ENCODE measurements at regions not wholly inside any gene's neighbourhood (a gene's known extent, or its start where the extent isn't known, plus 50 kb on each side); places are given as distances from the start of the nearest gene placed in this dataset.

DNA sequence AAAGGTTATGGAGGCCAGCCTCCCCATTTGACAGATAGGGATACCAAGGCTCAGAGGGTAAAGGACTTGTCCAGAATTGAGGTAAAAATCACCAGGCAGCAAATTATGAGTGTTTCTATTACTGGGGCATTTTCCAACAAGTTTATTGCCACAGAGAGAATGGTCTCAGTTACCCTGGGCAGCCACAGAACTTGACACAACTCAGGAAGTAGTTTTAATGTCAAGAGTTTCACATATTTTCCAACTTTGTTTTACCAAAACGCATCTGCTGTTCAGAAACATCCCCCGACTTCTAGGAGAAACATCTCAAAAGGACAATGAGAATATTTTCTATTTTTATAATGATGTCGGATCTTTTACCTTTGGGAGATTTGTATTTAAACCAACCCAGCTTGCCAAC, 107.5 kb upstream of the MRPS22 start:
- Histone ChIP-seq H3K4me3 (ENCODE audit: low read depth, low read length, poor library complexity, severe bottlenecking) (no peak overlapping the region), H3K36me3 (ENCODE audit: insufficient read depth, low read length, poor library complexity, severe bottlenecking) (no peaks in the 10 kb centered on the region), H3K9me3 (ENCODE audit: low read depth, low read length, poor library complexity, severe bottlenecking) (no peaks in the 10 kb centered on the region), H3K4me1 (ENCODE audit: insufficient read depth, low read length, poor library complexity, severe bottlenecking) (no peaks in the 10 kb centered on the region), H3K27me3 (replicated peaks; ENCODE audit: insufficient read depth, low read depth, low read length, poor library complexity) (peaks cover 45% of the 10 kb centered on the region), H3K27ac (ENCODE audit: low read depth, low read length, poor library complexity, severe bottlenecking) (no peak overlapping the region)
- no peak for DNase-seq (ENCODE audit: low spot score)
- TF ChIP-seq, protein P1, sequence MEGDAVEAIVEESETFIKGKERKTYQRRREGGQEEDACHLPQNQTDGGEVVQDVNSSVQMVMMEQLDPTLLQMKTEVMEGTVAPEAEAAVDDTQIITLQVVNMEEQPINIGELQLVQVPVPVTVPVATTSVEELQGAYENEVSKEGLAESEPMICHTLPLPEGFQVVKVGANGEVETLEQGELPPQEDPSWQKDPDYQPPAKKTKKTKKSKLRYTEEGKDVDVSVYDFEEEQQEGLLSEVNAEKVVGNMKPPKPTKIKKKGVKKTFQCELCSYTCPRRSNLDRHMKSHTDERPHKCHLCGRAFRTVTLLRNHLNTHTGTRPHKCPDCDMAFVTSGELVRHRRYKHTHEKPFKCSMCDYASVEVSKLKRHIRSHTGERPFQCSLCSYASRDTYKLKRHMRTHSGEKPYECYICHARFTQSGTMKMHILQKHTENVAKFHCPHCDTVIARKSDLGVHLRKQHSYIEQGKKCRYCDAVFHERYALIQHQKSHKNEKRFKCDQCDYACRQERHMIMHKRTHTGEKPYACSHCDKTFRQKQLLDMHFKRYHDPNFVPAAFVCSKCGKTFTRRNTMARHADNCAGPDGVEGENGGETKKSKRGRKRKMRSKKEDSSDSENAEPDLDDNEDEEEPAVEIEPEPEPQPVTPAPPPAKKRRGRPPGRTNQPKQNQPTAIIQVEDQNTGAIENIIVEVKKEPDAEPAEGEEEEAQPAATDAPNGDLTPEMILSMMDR (conservative IDR thresholded peaks at IDR 0.05; ENCODE audit: low read depth, low read length): no peak
- TF ChIP-seq EZH2 (IDR thresholded peaks at IDR 0.05; ENCODE audit: borderline replicate concordance, low read depth, low read length, poor library complexity, severe bottlenecking): no peak
- intact Hi-C loops (cut with micrococcal nuclease; ENCODE audit: unreplicated experiment): no loop called here
- ChIA-PET POLR2A (ENCODE audit: low non-redundant PET) (no interaction called here), CTCF (no interaction called here)
- BruUV-seq (replicated peaks): no TSS peak

DNA sequence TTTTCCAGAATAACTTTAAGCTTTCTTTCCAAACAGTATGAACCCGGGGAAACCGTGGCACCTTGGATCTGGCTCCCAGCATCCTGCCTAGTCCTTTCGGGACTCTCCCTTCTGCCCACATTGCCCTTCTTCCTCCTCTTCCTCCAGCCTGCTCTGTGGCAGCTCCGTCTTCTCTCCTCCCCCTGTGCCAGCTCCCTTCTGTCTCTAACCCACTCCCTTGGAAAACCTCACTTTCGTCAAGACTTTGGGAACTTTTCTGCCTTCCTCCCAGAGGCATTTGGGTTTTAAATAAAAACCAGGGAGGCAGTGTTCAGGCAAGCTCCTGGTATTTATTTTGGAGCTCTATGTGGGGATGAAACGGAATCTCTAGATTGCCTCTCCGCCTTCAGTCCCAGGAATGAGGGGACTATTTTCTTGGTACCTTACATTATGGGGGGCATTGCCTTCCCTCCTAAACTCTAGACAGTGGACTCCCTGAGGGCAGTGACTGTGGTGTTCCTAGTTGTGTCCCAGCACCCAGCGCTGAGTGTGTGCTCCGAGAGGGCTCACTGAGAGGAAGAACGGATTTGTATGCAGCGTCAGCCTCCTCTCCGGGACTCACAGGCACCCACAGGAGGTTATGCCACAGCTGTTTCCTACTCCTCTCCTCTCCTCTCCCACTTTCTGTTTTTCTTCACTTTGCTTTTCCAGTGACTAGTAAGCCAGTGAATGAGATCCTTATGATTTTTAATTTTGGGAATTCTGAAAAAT, 105.4 kb upstream of the MRPS22 start:
- ChIA-PET CTCF (no interaction called here), POLR2A (ENCODE audit: low non-redundant PET) (no interaction called here)
- BruUV-seq (replicated peaks): no TSS peak
- intact Hi-C loops (cut with micrococcal nuclease; ENCODE audit: unreplicated experiment): no loop called here
- Histone ChIP-seq H3K9me3 (ENCODE audit: low read depth, low read length, poor library complexity, severe bottlenecking) (no peaks in the 10 kb centered on the region), H3K4me1 (ENCODE audit: insufficient read depth, low read length, poor library complexity, severe bottlenecking) (no peaks in the 10 kb centered on the region), H3K36me3 (ENCODE audit: insufficient read depth, low read length, poor library complexity, severe bottlenecking) (no peaks in the 10 kb centered on the region), H3K4me3 (ENCODE audit: low read depth, low read length, poor library complexity, severe bottlenecking) (no peak overlapping the region), H3K27me3 (replicated peaks; ENCODE audit: insufficient read depth, low read depth, low read length, poor library complexity) (peaks cover 66% of the 10 kb centered on the region), H3K27ac (ENCODE audit: low read depth, low read length, poor library complexity, severe bottlenecking) (no peak overlapping the region)
- DNase-seq (ENCODE audit: low spot score): no peak
- TF ChIP-seq, protein P1 (conservative IDR thresholded peaks at IDR 0.05; ENCODE audit: low read depth, low read length): no peak
- no peak for TF ChIP-seq EZH2 (IDR thresholded peaks at IDR 0.05; ENCODE audit: borderline replicate concordance, low read depth, low read length, poor library complexity, severe bottlenecking)

DNA sequence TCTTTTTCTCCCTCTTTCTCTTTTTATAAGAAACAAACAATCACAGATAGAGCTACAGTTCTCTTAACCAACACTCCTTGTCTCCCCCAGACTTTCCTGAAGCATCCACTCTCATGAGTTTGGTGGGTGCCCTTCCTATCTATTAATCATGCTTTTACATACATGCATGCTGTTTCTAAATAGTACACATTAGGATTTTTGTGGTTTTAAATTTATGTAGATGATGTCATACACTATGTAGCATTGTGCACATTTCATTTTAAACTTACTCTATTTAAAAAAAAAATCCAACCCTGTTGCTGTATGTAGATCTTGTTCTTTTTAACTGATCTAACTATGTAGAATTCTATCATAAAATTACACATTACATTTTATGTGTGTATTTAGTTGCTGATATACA, 104.3 kb upstream of the MRPS22 start:
- H3K4me3 ChIP-seq (ENCODE audit: low read depth, low read length, poor library complexity, severe bottlenecking): no peak overlapping the region
- H3K4me1 ChIP-seq (ENCODE audit: insufficient read depth, low read length, poor library complexity, severe bottlenecking): no peaks in the 10 kb centered on the region
- no peak for DNase-seq (ENCODE audit: low spot score)
- CTCF ChIA-PET: no interaction called here
- TF ChIP-seq, protein P1 (conservative IDR thresholded peaks at IDR 0.05; ENCODE audit: low read depth, low read length): no peak
- TF ChIP-seq EZH2 (IDR thresholded peaks at IDR 0.05; ENCODE audit: borderline replicate concordance, low read depth, low read length, poor library complexity, severe bottlenecking): no peak
- no peak overlapping the region for H3K27ac ChIP-seq (ENCODE audit: low read depth, low read length, poor library complexity, severe bottlenecking)
- no peaks in the 10 kb centered on the region for H3K9me3 ChIP-seq (ENCODE audit: low read depth, low read length, poor library complexity, severe bottlenecking)
- intact Hi-C loops (cut with micrococcal nuclease; ENCODE audit: unreplicated experiment): no loop called here
- peaks cover 75% of the 10 kb centered on the region for H3K27me3 ChIP-seq (replicated peaks; ENCODE audit: insufficient read depth, low read depth, low read length, poor library complexity)
- POLR2A ChIA-PET (ENCODE audit: low non-redundant PET): no interaction called here
- no peaks in the 10 kb centered on the region for H3K36me3 ChIP-seq (ENCODE audit: insufficient read depth, low read length, poor library complexity, severe bottlenecking)
- no TSS peak for BruUV-seq (replicated peaks)

Data from A673 (cell line).